AG04449 (cell line): ENCODE measurements at regions not wholly inside any gene's neighbourhood (a gene's known extent, or its start where the extent isn't known, plus 50 kb on each side); places are given as distances from the start of the nearest gene placed in this dataset.

Source experiments
- CTCF ChIA-PET: fragments of 350-600 bp; formaldehyde crosslinking; extraction: SDS; loops from one replicate; lab custom pipeline; 2021; ENCODE audit warnings: antibody characterized with exemption; lab: Yijun Ruan, JAX
- POLR2A ChIA-PET: fragments of 400-600, 350-600 bp; formaldehyde crosslinking; extraction: SDS; loops from one replicate; lab custom pipeline; 2020; ENCODE audit warnings: antibody characterized with exemption, inconsistent platforms; lab: Yijun Ruan, JAX
- DNase-seq: peaks from one replicate; pipeline ENCODE4 v3.0.0-alpha.2; 2010; ENCODE audit warnings: low read depth, low spot score
- H3K4me3 ChIP-seq: 2 replicates; pipeline ENCODE4 v1.5.1; 2011; ENCODE audit warnings: low read depth, mild to moderate bottlenecking, control low read depth, low read length
- CTCF ChIP-seq: IDR thresholded peaks from one replicate; pipeline ENCODE4 v1.5.1; 2011; ENCODE audit warnings: mild to moderate bottlenecking, moderate library complexity, low read length, control low read depth, inconsistent platforms; ENCODE audit not compliant: insufficient read depth; ENCODE audit errors: missing control alignments

GRCh38 chr6:164159061-164159460 is 744.5 kb downstream of the QKI start:
- ChIA-PET CTCF (no interaction called here), POLR2A (no interaction called here)
- TF ChIP-seq CTCF, result no peak
- no peak overlapping the region for H3K4me3 ChIP-seq
- no peak for DNase-seq

- no peak for DNase-seq
- no peak for TF ChIP-seq CTCF
- H3K4me3 ChIP-seq, result no peak overlapping the region
- CTCF ChIA-PET, result no interaction called here
- POLR2A ChIA-PET, result no interaction called here
These were observed 740.1 kb downstream of the QKI start for GRCh38 chr6:164154588-164154987.

- no peak for DNase-seq
- ChIA-PET POLR2A (no interaction called here), CTCF (no interaction called here)
- no peak for TF ChIP-seq CTCF
- H3K4me3 ChIP-seq, result no peak overlapping the region
These were observed 738.1 kb downstream of the QKI start for GRCh38 chr6:164152611-164153010.

- POLR2A ChIA-PET, result no interaction called here
- no peak overlapping the region for H3K4me3 ChIP-seq
- no peak for DNase-seq
- TF ChIP-seq CTCF, result no peak
- CTCF ChIA-PET, result no interaction called here
These were observed 736.9 kb downstream of the QKI start for GRCh38 chr6:164151161-164152120.

GRCh38 chr6:164150232-164150631 is 735.7 kb downstream of the QKI start:
- ChIA-PET CTCF (no interaction called here), POLR2A (no interaction called here)
- TF ChIP-seq CTCF, result no peak
- H3K4me3 ChIP-seq, result no peak overlapping the region
- DNase-seq, result no peak

GRCh38 chr6:164148788-164149187 is 734.3 kb downstream of the QKI start:
- TF ChIP-seq CTCF, result no peak

More at GRCh38 chr6:164148788-164149187, 734.3 kb downstream of the QKI start:
- CTCF ChIA-PET, result no interaction called here
- POLR2A ChIA-PET, result no interaction called here
- no peak for DNase-seq
- no peak overlapping the region for H3K4me3 ChIP-seq
